KMS-11 (cell line): ENCODE measurements at regions not wholly inside any gene's neighbourhood (a gene's known extent, or its start where the extent isn't known, plus 50 kb on each side); places are given as distances from the start of the nearest gene placed in this dataset.

ENCODE experiments used
- H2AFZ ChIP-seq: fragments of 200-600 bp; sonication (generic); 2 replicates; pipeline ENCODE4 v1.6.1; 2016; ENCODE audit warnings: antibody characterized with exemption, mixed run types, low read depth
- H3K27ac ChIP-seq: fragments of 200-600 bp; sonication (generic); 2 replicates; pipeline ENCODE4 v1.6.1; 2016; ENCODE audit warnings: mild to moderate bottlenecking, mixed run types
- H3K27me3 ChIP-seq: fragments of 200-600 bp; sonication (generic); 2 replicates; pipeline ENCODE4 v1.6.1; 2017; ENCODE audit warnings: mild to moderate bottlenecking, low read depth, mixed run types, moderate library complexity; ENCODE audit not compliant: insufficient read depth
- H3K36me3 ChIP-seq: fragments of 200-600 bp; sonication (generic); 2 replicates; pipeline ENCODE4 v1.6.1; 2017; ENCODE audit warnings: mild to moderate bottlenecking, mixed run types; ENCODE audit not compliant: insufficient read depth
- H3K4me1 ChIP-seq: fragments of 200-600 bp; sonication (generic); 2 replicates; pipeline ENCODE4 v1.6.1; 2016; ENCODE audit warnings: mild to moderate bottlenecking, low read depth, mixed run types; ENCODE audit not compliant: poor library complexity, severe bottlenecking
- H3K4me2 ChIP-seq: fragments of 200-600 bp; sonication (generic); 2 replicates; pipeline ENCODE4 v1.7.0; 2016; ENCODE audit warnings: mild to moderate bottlenecking, mixed run types
- H3K4me3 ChIP-seq: fragments of 200-600 bp; sonication (generic); IDR thresholded peaks from 2 replicates; pipeline ENCODE4 v1.6.1; 2017; ENCODE audit warnings: low read depth, low read length, mixed read lengths; ENCODE audit not compliant: insufficient read depth
- H3K79me2 ChIP-seq: fragments of 200-600 bp; sonication (generic); 2 replicates; pipeline ENCODE4 v1.6.1; 2016; ENCODE audit warnings: low read depth, mixed run types; ENCODE audit not compliant: insufficient read depth
- H3K9ac ChIP-seq: fragments of 200-600 bp; sonication (generic); 2 replicates; pipeline ENCODE4 v1.6.1; 2016; ENCODE audit warnings: mild to moderate bottlenecking, mixed run types
- H4K20me1 ChIP-seq: fragments of 200-600 bp; sonication (generic); 2 replicates; pipeline ENCODE4 v1.6.1; 2016; ENCODE audit warnings: mild to moderate bottlenecking, mixed run types; ENCODE audit not compliant: insufficient read depth
- TF ChIP-seq, protein P1 (sequence below): fragments of 200-600 bp; sonication (generic); conservative IDR thresholded peaks from 2 replicates; pipeline ENCODE4 v1.6.1; 2017; ENCODE audit warnings: low read depth, mild to moderate bottlenecking, antibody characterized with exemption, low read length, moderate library complexity, mixed read lengths

GRCh38 chr16:48745541-48745940 is 135.6 kb upstream of the N4BP1 start:
- no peak overlapping the region for H3K27ac ChIP-seq
- no peaks in the 10 kb centered on the region for H3K27me3 ChIP-seq
- H3K36me3 ChIP-seq, result no peaks in the 10 kb centered on the region
- H3K4me2 ChIP-seq, result no peak overlapping the region
- TF ChIP-seq, protein P1, sequence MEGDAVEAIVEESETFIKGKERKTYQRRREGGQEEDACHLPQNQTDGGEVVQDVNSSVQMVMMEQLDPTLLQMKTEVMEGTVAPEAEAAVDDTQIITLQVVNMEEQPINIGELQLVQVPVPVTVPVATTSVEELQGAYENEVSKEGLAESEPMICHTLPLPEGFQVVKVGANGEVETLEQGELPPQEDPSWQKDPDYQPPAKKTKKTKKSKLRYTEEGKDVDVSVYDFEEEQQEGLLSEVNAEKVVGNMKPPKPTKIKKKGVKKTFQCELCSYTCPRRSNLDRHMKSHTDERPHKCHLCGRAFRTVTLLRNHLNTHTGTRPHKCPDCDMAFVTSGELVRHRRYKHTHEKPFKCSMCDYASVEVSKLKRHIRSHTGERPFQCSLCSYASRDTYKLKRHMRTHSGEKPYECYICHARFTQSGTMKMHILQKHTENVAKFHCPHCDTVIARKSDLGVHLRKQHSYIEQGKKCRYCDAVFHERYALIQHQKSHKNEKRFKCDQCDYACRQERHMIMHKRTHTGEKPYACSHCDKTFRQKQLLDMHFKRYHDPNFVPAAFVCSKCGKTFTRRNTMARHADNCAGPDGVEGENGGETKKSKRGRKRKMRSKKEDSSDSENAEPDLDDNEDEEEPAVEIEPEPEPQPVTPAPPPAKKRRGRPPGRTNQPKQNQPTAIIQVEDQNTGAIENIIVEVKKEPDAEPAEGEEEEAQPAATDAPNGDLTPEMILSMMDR, result no peak
- H3K79me2 ChIP-seq, result no peaks in the 10 kb centered on the region
- no peak overlapping the region for H2AFZ ChIP-seq
- H3K4me1 ChIP-seq, result no peaks in the 10 kb centered on the region
- H4K20me1 ChIP-seq, result no peaks in the 10 kb centered on the region
- no peak overlapping the region for H3K4me3 ChIP-seq
- H3K9ac ChIP-seq, result no peak overlapping the region

- Histone ChIP-seq H3K4me3 (no peak overlapping the region), H3K79me2 (no peaks in the 10 kb centered on the region), H3K4me2 (no peak overlapping the region), H3K27me3 (no peaks in the 10 kb centered on the region), H2AFZ (no peak overlapping the region), H3K36me3 (no peaks in the 10 kb centered on the region), H3K9ac (no peak overlapping the region), H3K4me1 (no peaks in the 10 kb centered on the region), H3K27ac (no peak overlapping the region), H4K20me1 (no peaks in the 10 kb centered on the region)
- TF ChIP-seq, protein P1, result no peak
Observed at GRCh38 chr16:48740964-48741363, 131.0 kb upstream of the N4BP1 start.

DNA sequence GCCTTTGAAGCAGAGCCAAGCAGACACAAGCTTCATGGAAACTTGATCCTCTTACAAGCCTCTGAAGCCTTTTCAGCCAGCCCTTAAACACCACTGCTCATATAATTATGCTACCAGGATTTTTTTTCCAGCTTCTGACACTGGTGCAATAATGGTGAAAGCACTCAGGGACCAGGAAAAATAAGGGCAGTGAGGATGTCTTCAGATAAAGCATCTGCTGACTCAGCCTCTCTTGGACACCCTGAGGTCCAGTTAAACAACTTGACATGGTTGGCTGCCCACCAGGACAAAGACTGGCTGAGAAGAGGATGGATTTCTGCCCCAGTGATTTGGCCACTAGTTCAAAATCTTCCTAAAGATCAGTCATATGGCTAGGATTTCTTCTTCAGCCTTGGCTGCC is 124.2 kb upstream of the N4BP1 start:
- Histone ChIP-seq H2AFZ (no peak overlapping the region), H3K36me3 (no peaks in the 10 kb centered on the region), H3K9ac (no peak overlapping the region), H3K27ac (no peak overlapping the region), H3K4me1 (no peaks in the 10 kb centered on the region), H3K4me2 (no peak overlapping the region), H3K27me3 (no peaks in the 10 kb centered on the region), H4K20me1 (no peaks in the 10 kb centered on the region), H3K79me2 (no peaks in the 10 kb centered on the region), H3K4me3 (no peak overlapping the region)
- TF ChIP-seq, protein P1, result no peak

GRCh38 chr16:48704710-48705109 is 94.7 kb upstream of the N4BP1 start:
- Histone ChIP-seq H3K36me3 (no peaks in the 10 kb centered on the region), H3K4me1 (no peaks in the 10 kb centered on the region), H3K4me2 (no peak overlapping the region), H3K27me3 (no peaks in the 10 kb centered on the region), H3K79me2 (no peaks in the 10 kb centered on the region), H3K9ac (no peak overlapping the region), H2AFZ (no peak overlapping the region), H4K20me1 (no peaks in the 10 kb centered on the region), H3K4me3 (no peak overlapping the region), H3K27ac (no peak overlapping the region)
- TF ChIP-seq, protein P1, result no peak
